ENCODE measurements at regions not wholly inside any gene's neighbourhood (a gene's known extent, or its start where the extent isn't known, plus 50 kb on each side); places are given as distances from the start of the nearest gene placed in this dataset.
"Not testable (repeated sequence)": the region's sequence is repeated elsewhere in the genome, so short reads cannot be mapped to it uniquely, and the experiment has no call there.

- no peak for DNase-seq
These were observed 50.4 kb upstream of the CECR2 start for GRCh38 chr22:17318817-17319216.

- peak in 1 of 2 experiments; percentile 11 for DNase-seq
These were observed 54.0 kb upstream of the CECR2 start for GRCh38 chr22:17315310-17315709.

- DNase-seq = peak; percentile 33 to 48
These were observed 54.8 kb upstream of the CECR2 start for GRCh38 chr22:17314487-17314886.

GRCh38 chr22:17313626-17314025, 55.6 kb upstream of the CECR2 start:
- peak in 1 of 2 experiments; percentile 31 for DNase-seq

- no peak for DNase-seq
These were observed 61.7 kb upstream of the CECR2 start for GRCh38 chr22:17307566-17307965.

GRCh38 chr22:17305076-17305475, 64.2 kb upstream of the CECR2 start:
- DNase-seq = no peak

GRCh38 chr22:17303840-17304779, 65.2 kb upstream of the CECR2 start:
- DNase-seq = no peak

- DNase-seq = no peak
These were observed 65.8 kb upstream of the CECR2 start for GRCh38 chr22:17303441-17303839.

GRCh38 chr22:17302616-17303015, 66.6 kb upstream of the CECR2 start:
- DNase-seq = no peak

GRCh38 chr22:17300926-17301325, 68.3 kb upstream of the CECR2 start:
- DNase-seq = no peak

- DNase-seq = not testable (repeated sequence)
These were observed 70.3 kb upstream of the CECR2 start for GRCh38 chr22:17298805-17299502.

GRCh38 chr22:17285656-17286055, 66.4 kb upstream of the ADA2 start:
- DNase-seq = no peak

GRCh38 chr22:17284888-17285287, 65.7 kb upstream of the ADA2 start:
- no peak for DNase-seq

GRCh38 chr22:17284466-17284865, 65.2 kb upstream of the ADA2 start:
- no peak for DNase-seq

- not testable (repeated sequence) for DNase-seq
These were observed 64.6 kb upstream of the ADA2 start for GRCh38 chr22:17283865-17284264.

GRCh38 chr22:17283423-17283822, 64.2 kb upstream of the ADA2 start:
- DNase-seq = no peak

- DNase-seq = no peak
These were observed 62.2 kb upstream of the ADA2 start for GRCh38 chr22:17281440-17281841.

GRCh38 chr22:17281026-17281425, 61.8 kb upstream of the ADA2 start:
- DNase-seq = no peak

GRCh38 chr22:17272511-17272991, 53.3 kb upstream of the ADA2 start:
- DNase-seq = no peak

- no peak for DNase-seq
These were observed 52.6 kb upstream of the ADA2 start for GRCh38 chr22:17271711-17272451.

- DNase-seq = no peak
These were observed 50.5 kb upstream of the ADA2 start for GRCh38 chr22:17269607-17270261.

- no peak for DNase-seq
These were observed 50.0 kb upstream of the ADA2 start for GRCh38 chr22:17269224-17269606.
